Right lung (tissue), 2 donors: ENCODE measurements at regions not wholly inside any gene's neighbourhood (a gene's known extent, or its start where the extent isn't known, plus 50 kb on each side); places are given as distances from the start of the nearest gene placed in this dataset.

Experiments used
- DNase-seq, 2 donors: peaks; one replicate each; pipeline ENCODE4 v3.0.0-alpha.2; 2013

GRCh38 chr2:236745420-236746210 is 176.0 kb downstream of the ACKR3 start:
- no peak for DNase-seq

- no peak for DNase-seq
These were observed 177.2 kb downstream of the ACKR3 start for GRCh38 chr2:236746833-236747232.

DNA sequence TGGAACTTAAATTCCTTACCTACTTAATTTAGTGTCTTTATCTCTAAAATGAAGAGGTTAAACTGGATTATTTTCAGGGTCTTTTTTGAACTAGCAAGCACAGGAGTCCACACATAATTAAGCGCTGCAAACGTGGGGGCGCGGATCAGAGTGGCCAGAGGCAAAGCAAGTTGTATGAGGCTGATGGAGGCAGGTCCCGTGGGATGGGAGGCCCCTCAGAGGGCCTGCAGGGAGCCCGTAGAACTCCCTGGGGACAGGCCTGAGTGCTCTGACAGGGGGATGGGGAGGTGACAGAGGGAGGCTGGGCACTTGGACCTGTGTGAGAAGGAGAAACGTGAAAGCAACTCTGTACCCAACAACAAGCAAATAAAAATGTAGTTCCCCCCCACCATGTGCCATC is 177.8 kb downstream of the ACKR3 start:
- DNase-seq: no peak

DNA sequence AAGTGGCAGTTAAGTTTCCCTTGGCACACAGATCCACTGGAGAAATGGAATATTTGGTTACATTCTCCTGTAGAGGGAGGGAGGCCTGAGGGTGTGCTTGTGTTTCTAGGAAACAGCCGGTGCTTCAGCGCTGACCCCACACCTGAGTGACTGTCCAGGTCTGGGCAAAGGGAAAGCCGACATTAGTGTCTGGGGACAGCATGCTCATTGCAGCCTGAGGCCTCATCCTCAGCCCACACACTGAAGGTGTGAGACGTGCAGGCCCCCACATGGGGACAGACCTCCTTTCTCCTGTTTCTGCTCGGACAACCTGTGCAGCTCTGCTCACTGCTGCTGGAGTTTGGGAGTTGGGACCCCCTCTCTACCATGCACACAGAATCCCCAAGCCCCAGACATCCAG is 178.3 kb downstream of the ACKR3 start:
- no peak for DNase-seq

- DNase-seq: no peak
These were observed 178.8 kb downstream of the ACKR3 start for GRCh38 chr2:236748385-236748784.

- DNase-seq: no peak
These were observed 179.2 kb downstream of the ACKR3 start for GRCh38 chr2:236748801-236749200.

DNA sequence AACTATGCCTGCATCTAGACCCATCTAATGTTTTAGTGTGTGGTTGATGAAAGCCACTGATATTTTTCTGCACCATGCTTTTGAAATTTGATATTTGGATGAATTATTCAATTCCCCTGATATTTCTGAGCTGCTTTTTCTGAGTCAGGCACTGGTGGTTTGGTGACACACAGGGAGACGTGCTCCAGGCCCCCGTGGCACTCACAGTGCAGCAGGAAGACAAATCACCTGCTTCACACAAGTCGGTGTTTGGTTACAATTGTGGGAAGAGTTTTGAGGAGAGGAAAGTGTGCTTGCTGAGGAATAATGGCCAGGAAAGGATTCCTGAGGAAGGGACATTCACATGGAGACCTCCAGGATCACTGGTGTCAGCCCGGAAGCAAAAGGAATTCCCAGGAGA is 179.7 kb downstream of the ACKR3 start:
- DNase-seq: no peak

GRCh38 chr2:236752096-236752495 is 182.5 kb downstream of the ACKR3 start:
- DNase-seq: no peak

GRCh38 chr2:236753606-236754270 is 184.1 kb downstream of the ACKR3 start:
- no peak for DNase-seq

- DNase-seq: no peak
These were observed 184.8 kb downstream of the ACKR3 start for GRCh38 chr2:236754271-236754944.

GRCh38 chr2:236755278-236755840 is 185.7 kb downstream of the ACKR3 start:
- DNase-seq: no peak

- DNase-seq: no peak
These were observed 188.8 kb downstream of the ACKR3 start for GRCh38 chr2:236758406-236758805.

DNA sequence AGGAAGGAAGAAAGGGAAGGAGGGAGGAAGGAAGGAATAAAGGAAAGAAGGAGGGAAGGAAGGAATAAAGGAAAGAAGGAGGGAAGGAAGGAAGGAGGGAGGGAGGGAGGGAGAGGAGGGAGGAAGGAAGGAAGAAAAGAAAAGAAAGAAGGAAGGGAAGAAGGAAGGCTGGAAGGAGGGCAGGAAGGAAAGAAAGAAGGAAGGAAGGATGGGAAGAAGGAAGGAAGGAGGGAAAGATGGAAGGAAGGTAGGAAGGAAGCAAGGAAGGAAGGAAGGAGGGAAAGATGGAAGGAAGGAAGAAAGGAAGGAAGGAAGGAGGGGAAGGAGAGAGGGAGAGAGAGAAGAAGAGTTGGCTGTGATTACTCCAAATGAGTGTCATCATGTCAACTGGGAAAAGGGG is 190.6 kb downstream of the ACKR3 start:
- no peak for DNase-seq

- DNase-seq: no peak
These were observed 191.7 kb downstream of the ACKR3 start for GRCh38 chr2:236761358-236761757.

DNA sequence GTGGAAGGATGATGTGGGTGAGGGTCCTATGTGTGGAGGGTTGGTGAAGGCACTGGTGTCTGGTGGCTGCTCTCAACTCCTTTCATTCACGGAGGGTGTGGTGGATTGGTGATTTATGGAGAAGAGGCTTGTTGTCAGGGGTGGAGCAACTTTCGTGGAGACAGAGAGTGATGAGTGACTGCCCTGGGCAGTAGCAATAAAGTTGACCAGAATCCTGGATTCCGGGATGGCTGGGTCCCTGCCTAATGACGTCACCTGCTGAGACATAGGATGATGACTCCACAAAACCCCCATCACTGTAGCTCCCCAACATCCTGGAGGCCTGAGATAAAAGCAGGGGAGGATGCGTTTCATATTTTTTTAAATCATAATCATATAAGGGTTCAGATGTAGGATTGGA is 193.0 kb downstream of the ACKR3 start:
- no peak for DNase-seq

DNA sequence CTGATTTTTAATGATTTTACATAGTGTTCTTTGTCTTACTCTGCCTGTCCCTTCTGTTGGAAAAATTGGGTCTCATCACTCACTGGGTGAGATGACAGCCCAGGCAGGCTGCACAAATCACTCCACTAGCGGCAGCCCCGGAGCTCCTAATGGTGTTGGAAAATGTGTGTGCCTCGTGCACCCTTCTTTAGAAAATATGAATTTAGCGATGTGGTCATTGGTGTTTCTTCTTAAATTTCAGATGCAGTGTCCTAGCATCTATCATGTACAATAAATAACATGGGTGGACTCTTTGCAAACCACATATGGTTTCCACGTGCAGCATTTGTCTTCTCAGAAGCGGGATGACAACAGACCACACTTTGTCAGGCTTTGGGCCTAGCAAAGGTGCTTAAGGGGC is 194.2 kb downstream of the ACKR3 start:
- no peak for DNase-seq

DNA sequence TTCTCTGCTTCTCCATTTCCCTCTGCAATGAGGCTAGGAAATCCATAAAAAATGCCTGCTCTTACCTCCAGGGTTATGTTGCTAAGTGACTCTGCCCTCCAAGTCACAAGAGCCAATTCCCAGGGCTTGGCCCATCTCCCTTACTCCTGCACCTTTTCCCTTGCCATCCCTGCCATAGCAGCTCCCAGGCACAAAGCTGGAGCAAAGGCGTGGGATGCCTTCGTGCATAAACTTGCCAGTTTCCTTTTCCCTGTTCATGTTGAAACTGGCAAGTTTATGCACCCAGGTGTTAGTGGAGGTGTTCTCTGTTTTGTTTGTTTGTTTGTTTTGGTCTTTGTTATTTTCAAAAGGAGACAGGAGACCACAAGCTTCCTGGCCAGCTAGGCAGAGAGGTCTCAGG is 195.1 kb downstream of the ACKR3 start:
- no peak for DNase-seq

DNA sequence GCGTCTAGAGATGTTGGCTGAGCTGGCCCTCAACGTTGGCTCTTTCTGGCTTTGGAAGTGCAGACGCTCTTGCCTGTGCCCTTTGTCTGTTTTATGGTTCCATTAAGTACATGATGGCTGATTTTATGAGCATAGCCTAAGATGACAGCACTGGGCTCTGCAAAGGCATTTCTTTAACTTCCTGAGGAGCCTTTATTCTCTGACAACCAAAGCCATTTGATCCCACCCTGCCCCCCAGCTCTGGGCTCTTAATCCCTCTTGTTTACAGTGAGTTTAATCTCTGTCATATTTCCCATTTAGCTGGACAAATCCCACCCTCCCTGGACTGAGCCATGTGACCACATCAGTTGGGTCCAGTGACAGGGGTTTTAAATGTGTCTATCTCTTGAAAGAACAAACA is 195.9 kb downstream of the ACKR3 start:
- DNase-seq: no peak

- no peak for DNase-seq
These were observed 197.2 kb downstream of the ACKR3 start for GRCh38 chr2:236766850-236767249.

DNA sequence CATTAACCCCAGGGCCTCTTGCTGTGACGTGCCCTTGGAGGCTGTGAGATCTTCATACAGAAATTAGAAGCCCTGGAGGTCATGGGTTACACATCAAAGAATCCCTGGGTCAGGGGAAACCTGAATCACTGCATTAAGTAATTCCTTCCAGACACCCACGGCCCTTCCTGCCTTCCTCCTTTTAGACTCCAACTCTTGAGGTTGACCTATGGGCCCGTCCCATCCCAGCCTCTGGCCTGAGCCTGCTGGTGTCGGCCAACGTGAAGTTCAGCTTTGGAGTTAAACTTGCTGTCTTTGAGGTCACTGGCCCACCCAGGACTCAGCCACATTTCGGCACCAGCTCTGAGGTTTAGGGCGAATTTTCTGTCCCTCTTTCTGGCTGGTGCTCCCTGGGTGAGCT is 198.3 kb downstream of the ACKR3 start:
- no peak for DNase-seq

DNA sequence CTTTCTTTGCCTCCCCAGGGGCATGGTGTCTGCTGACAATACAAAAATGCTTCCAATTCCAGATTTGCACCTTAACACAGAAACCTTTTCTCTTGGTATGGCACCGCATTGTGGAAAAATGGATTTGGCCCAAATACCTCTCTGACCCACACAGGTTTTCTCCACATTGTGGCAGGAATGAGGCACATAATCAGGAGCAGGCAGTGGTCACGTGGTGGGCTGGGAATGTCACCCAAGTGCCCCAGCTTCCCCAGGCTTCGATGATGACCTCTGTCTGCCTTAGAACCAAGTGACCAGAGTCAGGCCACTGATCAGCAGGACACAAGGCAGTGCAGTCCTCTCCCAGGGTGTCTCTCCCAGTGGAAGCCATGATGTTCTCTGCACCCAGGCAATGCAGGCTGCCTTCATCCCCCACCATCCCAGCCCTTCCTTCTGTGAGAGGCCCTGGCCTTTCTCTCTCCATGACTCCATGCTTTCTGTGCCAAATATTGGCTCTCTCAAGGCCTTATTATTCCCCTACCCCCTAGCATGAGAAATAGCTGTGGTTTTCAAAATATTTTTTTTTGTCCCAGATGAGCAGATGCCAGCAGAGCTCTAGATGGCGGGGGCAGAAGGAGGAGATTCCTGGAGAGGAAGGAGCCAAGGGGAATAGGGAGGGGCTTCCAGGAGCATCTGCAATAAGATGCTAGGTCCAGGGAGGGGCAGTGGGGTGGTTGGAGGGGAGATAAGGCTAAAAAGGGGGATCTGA is 198.9 kb downstream of the ACKR3 start:
- DNase-seq: no peak
